NCI-H345 treated with DMSO at 0.1 percent for 48 hours (cell line): ENCODE measurements at regions not wholly inside any gene's neighbourhood (a gene's known extent, or its start where the extent isn't known, plus 50 kb on each side); places are given as distances from the start of the nearest gene placed in this dataset.

ENCODE experiments used
- DNase-seq: peaks from one replicate; lab custom pipeline; 2025; ENCODE audit not compliant: unreplicated experiment; lab: John Stamatoyannopoulos, UW

DNA sequence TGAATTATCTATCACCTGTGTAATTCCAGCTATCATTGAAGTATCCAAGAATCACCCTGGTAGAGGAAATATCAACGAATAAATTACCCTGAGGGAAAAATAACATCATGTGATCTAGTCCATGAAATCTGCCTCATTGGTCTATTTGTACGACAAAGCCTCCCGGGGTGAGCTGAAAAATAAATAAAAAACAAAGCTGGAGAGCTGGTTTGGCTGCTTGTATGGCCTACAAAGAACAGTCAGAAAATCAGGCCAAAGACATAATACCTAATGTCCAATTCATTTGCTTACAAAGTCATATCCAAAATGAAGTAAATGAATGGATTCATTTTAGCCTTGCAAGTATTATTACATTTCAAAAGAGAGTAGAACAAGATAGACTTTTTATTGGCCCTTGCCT is 449.9 kb downstream of the KLF12 start:
- peak; percentile 36 for DNase-seq

DNA sequence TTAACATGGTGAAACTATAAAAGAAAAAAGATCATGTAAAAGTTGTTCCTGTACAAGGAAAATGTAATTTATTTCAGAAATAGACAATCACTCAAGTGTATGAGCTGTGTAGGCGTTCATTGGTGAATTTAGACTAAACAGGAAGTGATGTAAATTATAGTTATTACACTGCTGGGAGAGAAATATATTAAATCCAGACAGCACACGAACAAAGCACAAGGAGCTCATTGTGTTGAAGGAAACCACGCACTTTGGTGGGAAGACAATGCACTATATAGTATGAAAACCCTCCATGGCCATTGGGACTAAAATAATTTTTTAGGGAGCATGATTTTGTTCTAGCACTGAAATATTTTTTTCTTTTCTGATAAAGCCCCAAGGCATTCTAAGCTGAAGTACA is 450.5 kb downstream of the KLF12 start:
- no peak for DNase-seq

DNA sequence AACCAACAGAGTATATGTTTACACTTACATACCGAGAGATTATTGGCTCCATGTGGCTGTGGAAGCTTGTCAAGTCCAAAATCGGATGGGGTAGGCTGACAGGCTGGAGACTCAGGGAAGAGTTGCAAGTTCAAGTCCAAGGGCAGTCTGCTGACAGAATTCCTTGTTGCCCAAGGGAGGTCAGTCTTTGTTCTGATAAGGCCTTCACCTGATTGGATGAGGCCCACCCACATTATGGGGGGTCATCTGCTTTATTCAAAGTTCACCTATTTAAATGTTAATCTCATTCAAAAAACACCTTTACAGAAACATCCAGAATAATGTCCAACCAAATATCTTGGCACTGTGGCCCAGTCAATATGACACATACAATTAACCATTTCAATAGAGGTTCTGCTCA is 452.4 kb downstream of the KLF12 start:
- DNase-seq: no peak

DNA sequence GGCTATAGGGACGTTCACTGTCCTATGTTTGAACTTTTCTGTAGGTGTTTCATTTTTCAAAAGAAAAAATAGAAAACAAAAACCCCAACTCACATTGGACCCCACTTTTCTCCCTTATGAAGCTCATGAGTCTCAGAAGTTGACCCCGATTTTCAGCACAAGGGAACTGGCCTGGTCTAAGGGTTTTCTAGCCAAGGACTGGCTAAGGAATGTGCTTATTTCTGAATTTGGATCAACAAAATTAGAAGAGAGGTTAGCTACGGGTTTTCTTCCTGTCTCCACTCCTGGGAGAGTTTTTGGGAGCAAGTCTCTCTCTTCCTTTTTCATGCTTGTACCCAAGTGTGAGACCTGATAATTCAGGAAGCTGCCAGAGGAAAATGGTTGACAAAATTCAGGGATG is 453.2 kb downstream of the KLF12 start:
- no peak for DNase-seq

DNA sequence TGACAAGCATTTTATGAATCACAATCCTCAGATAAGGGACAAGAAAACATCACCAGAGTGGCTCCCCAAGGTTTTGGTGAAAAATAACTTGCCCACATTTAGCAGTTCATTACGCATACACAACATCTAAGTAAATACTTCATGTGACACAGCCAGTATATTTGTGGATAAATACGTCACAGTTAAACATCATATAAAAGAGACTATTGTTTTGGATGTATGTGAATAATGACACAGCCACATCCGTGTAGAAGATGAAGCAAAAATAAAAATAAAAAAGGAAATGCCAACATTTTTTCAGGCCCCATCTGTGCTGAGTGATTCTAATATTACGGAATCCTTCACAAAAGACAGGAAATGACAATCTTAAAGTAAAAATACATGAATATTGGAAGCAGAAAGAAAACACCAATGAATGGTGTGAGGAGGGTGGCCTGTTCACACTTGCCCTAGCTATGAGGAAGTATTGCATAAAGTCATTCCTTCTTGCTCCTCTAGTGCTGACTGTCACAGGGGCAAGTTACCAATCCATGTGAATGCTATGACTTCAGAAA is 457.1 kb downstream of the KLF12 start:
- peak; percentile 61 for DNase-seq

DNA sequence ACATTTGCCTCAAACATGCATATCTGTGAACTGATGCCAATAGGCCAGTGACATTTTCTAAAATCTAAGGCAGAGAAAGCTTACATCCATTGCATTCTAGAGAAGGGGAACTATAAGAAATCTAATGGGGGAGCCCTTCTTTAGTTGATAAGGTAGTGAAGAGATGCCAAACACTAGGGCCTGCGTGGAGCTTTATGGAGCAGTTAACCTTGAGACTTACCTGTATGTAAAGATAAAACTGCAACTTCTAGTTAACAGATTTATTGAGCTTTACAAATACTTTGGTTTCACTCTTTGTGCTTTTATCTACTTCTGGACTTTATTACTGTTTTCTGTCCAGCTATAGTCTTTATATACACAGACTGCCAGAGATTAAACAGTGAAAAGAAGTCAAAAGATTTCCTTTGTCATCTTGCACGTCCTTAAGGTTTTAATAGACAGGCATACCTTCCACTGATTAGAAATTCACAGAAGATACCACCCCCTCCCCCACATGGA is 457.6 kb downstream of the KLF12 start:
- no peak for DNase-seq

DNA sequence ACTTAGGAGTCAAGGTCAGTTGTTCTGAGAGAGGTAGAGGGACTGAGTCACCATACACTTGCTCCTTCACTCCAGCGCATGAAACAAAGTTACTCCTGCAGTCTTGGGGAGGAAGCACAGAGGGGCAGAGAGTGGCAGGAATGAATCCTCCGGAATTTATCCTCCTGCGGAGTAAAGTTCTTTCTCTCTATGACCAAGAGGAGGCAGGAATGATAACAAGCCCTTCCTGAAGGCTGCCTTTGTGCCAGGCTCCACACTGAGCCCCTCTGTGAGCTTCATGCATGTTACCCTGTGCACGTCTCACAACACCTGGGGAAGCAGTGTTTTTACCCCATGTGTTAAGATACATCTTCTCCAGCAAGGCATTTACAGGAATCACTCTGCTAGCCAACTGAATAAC is 458.4 kb downstream of the KLF12 start:
- no peak for DNase-seq

DNA sequence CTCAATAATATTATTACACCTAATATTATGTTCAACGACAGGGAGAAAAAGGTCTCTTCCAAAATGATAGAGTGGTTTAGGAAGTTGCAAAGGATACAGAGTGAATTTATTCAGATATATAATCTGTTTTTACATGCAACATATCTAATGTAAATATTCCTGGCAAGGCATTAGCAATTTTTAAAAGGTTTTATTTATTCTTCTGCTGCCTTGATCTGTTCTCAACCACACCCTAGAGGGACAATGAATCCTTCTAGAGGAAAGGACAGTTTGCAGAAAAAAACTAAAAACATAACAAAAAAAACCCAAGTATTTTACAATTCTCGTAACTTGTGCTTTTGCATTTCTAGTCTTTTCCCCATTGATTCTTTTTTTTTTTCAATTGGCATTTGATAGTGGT is 459.6 kb downstream of the KLF12 start:
- DNase-seq: no peak

DNA sequence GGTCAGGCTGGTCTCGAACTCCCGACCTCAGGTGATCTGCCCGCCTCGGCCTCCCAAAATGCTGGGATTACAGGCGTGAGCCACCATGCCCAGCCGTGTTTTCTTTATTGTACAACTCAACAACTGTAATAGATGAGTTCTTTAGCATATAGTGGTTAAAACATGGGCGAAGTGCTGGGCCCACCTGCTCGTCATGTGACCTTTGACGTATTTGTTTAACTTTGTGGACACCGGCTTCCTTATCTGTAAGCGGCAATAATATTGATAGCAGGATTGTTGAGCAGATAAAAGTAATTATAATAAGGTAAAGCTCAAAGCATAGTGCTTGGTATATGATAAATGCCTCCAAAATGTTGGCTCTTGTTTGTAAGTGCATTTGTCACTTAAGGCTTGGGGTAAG is 460.3 kb downstream of the KLF12 start:
- DNase-seq: no peak

DNA sequence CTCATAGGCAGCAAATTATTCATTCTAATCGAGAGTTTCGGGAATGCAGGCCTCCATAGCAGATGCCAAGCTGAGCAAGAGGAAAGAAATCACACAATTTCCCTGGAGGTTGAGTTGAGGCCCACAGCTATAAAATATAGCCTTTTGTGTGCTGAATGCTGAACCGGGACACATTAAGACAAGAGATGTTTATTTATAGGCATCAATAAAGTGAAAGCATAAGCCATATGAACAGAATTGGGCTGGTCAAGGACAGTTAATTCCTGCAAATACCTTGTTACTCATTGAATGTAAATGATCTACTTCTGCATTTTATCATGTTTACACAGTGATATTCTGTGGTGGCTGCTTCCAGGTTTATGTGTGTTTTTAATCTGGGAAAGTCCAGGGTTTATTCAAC is 461.7 kb downstream of the KLF12 start:
- DNase-seq: peak; percentile 43

DNA sequence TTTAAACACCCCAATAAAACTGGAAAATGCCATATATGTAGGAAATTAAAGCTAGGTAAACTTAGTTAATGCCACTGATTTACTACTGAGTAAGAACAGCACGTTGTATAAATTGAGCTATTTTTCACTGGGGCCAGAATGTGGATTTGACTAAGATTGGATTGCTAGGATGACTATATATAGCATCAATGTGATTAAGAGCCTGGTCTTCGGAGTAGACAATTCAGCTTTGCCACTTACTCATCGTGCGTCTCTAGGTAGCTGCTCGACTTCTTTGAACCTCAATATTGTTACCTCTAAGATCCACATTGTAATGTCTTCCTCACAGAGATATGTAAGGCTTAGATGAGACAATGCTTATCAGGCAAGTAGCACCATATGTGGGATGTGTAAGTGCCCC is 462.5 kb downstream of the KLF12 start:
- no peak for DNase-seq

DNA sequence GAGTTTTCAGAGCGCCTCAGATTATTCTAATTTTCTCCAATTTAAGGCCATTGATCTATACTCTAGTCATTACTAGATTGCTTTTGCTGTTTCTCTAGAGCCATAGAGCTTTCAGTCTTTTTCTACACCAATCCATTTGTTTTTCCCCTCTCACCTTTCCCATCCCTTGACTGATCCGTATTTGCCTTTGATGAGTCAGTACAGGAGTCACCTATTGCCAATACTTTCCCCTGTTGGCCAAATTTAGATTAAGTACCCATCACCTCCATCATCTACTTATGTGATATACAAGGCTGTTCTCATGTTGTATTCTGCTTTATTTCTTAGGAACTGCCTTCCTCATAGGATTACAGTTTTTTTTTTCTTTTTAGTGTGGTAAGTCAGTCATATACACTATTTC is 463.2 kb downstream of the KLF12 start:
- DNase-seq: no peak

DNA sequence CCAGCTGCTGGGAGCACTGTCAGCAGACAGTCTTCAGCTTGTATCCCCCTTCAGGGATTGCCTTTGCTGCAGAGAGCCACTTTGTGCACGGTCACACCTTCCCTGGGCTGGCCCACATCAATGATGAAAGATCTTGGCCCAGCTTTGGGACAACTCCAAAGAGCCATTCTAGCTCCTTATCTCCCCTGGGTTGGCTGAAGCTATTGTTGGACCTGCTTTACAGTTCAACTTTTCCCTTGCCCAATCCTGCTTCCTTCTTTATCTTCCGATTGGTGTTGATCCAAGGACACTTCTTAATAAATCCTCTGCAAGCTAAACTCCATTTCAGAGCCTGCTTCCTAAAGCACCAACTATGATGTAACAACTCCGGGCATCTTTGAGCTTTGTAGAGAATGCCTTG is 466.4 kb downstream of the KLF12 start:
- DNase-seq: no peak

DNA sequence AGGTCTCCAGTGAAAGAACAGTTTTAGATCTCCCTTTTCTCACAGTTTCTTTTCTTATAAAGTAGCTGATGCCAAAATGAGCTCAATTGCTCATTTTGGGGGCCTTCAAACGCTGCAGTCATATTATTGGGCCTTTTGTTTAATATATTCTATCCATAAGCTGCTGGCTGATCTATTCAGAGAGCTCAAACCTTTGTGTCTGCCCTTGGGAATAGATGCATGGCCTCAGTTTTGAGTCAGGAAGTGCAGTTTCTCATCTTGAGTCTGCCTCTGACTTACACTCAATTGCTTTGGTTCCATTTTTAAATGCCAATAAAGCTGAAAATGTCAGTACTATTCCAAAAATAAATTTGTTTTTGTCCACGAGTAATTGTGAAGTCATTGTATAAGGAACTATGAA is 468.9 kb downstream of the KLF12 start:
- DNase-seq: no peak

DNA sequence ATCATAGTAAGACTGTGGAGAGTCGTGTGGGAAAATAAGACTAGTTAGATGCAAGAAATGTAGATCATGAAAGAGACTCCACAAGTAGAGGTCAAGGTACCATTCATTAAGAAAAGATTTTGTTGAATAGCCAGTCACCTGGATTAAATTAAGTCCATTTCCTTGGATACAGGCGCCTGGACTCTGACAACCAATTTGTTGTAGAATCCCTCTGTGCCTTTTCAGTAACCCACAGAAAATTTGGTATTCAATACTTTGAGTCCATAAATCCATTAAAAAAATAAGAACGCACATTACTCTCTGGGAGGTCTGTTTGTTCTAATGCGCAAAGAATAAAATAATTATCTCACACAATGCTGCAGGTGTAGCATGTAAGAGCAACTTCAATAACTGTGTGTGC is 469.4 kb downstream of the KLF12 start:
- no peak for DNase-seq

DNA sequence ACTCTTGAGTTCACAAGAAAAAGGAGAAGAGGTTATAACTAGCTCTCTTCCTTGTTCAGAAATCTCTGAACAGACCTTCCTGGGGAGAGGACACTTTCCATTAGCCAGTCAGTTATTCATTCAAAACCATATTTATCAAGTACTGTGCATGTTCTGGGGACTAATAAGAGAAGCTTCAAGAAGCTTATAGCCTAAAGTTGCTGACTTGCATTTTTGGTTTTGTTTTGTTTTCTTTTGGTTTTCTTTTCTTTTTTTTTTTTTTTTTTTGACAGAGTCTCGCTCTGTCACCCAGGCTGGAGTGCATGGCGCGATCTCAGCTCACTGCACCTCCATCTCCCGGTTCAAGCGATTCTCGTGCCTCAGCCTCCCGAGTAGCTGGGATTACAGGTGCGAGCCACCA is 471.4 kb downstream of the KLF12 start:
- DNase-seq: no peak

DNA sequence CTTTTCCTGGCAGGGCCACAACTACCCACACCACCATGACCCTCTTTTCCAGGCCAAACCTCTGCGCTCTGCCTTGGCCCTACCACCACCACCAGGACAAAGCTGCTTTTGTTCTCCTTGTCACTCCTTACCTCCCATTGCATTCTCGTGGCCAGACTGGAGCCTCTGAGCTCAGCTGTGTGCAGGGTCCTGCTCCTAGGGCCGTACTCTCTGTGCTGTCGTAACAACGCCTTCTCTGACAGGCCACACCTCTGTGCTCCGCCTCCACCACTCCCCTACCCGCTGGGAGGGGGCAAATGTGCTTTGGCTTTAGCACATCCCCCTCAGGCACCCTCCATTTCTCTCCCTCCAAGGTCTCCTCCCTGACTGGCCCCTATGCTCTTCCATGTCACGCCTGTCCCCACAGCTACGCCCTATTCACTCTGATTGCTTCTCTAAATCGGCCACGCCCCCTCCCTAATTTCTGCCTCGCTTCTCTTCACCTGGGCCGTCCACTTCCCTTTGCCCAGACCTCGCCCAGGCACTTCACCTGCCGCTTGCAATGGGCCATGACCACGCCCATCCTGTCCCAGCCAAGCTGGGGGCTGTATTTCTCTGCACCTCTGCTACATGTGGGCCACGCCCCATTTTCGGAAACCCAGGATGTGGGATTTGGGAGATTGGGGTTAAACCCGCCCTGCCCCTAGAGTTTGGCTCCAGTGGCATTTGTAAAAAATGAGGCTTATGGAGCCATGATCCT is 472.3 kb downstream of the KLF12 start:
- DNase-seq: no peak

DNA sequence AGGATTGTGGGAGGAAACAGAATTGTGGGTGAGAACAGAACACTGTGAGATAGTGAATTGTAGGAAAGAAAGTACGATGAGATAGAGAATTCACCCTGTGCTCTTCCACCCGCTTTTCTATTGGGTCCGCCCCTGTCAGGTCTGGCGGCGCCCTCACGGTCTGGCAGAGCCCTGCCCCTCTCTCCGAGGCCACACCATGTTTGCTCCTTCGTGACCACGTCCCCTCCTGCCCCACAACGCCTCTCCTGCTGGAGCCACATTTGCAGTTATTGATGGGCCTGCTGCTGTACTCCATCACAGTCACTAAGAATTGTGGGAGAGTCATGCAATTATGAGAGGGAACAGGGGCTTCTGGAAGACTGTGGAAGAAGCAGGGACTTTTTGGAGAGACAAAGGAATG is 473.1 kb downstream of the KLF12 start:
- DNase-seq: no peak

DNA sequence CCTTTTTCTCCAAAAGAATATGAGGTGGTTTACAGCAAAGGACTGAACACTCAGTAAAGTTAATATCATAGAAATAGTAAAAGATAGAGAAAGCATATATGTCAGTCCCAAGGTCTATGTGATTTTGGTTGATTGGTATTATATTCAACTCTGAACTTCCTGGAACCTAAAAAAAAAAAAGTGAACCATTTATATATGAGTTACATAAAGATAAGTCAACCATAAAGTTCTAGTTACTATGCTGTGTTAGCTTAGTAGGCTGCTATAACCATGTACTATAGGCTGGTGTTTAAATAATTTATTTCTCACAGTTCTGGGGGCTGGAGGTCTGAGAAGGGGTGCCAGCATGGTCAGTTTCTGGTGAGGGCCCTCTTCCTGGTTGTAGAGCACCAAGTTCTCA is 475.6 kb downstream of the KLF12 start:
- no peak for DNase-seq

DNA sequence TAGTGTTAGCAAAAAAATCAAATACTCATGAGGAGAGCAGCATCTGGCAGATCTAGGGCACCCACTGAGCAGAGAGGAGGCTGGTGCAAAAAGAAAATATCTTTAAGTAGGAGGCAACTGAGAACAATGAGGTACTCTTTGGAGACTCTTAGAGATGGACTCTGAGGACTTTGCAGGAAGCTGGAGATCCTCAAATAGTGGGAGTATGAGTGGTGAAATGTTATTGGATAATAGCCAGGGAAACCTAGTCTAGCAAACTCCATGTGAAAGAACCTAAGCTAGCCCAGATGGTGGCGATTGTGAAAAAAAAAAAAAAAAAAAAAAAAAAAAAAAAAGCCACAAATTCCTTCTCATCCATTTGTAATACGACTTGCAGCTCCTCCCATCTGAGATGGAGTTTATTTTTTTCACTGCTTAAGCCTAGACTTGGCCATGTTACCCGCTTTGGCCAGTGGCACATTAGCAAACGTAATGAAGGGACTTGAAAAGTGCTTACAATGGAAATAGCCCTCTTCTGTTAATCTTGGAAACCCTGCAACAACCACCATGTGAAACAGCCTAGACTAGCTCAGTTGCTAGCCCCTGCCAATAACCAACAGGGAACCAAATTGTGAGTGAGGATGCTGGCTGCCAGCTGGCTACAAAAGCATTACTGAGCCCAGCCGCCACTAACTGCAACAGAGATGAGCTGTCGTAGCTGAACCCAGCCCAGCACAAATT is 476.2 kb downstream of the KLF12 start:
- DNase-seq: no peak

DNA sequence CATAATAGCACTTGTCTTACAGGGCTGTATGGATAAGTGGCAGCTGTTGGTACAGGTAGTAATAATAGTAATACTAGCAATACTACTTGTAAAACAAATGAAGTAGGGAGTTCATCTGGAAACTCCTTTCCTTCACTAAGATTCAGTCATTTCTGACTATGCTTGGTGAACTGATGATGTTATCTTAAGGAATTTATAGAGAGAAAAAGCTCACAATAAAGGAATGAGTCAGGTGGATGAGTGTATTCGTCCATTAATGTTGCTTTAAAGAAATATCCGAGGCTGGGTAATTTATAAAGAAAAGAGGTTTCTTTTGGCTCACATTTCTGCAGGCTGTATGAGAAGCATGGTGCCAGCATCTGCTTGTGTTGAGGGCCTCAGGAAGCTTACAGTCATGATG is 477.3 kb downstream of the KLF12 start:
- no peak for DNase-seq

DNA sequence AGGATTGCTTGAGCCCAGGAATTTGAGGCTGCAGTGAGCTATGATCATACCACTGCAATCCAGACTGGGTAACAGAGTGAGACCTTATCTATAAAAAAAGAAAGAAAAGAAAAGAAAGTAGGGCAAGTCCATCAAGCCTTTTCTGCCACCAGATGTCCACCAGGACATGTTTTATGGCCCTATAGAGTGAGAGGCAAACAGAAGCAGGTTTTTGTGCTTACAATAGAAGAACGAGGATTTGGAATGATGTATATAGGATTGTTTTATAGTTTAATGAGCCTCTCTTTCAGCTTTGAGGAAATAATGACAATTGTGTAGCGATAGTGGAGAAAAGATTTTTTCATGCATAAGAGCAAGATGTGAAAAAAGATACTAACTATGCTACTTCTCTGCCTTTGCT is 480.5 kb downstream of the KLF12 start:
- DNase-seq: no peak
